ENCODE measurements at regions not wholly inside any gene's neighbourhood (a gene's known extent, or its start where the extent isn't known, plus 50 kb on each side); places are given as distances from the start of the nearest gene placed in this dataset.

DNA sequence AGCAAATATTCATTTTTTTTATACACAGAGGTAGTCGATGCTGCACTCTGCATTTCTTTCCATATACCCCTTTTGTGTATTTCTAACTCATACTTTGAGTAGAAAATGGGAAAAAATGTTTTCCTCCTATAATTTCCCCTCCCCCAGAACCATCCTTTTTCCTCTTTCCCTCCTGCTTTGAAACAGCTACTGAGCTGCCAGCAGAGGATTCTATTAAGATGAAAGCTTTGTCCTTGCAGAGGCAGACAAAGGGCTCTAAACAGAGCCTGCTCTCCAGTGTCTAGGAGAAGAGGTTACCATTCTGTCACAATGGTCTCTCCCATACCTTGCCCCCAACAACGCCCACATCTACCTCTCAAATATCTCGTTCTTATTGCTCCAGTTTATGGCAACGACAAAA is 74.6 kb upstream of the OSBPL8 start:
- no peak for DNase-seq
- Histone ChIP-seq H3K36me3 (ENCODE audit: control insufficient read depth, insufficient read depth, low read length) (no peaks in the 10 kb centered on the region), H3K4me1 (ENCODE audit: control insufficient read depth, insufficient read depth, low read length) (no peaks in the 10 kb centered on the region), H3K27me3 (ENCODE audit: control insufficient read depth, insufficient read depth, low read length) (no peaks in the 10 kb centered on the region), H3K27ac (ENCODE audit: low read length) (no peak overlapping the region), H3K9me3 (replicated peaks; ENCODE audit: control insufficient read depth, low read depth, low read length) (no peaks in the 10 kb centered on the region), H3K4me3 (ENCODE audit: low read length) (no peak overlapping the region)
- whole genome bisulfite sequencing (ENCODE audit: insufficient coverage): no CpG with 5 or more reads among the region's 4 CpGs

DNA sequence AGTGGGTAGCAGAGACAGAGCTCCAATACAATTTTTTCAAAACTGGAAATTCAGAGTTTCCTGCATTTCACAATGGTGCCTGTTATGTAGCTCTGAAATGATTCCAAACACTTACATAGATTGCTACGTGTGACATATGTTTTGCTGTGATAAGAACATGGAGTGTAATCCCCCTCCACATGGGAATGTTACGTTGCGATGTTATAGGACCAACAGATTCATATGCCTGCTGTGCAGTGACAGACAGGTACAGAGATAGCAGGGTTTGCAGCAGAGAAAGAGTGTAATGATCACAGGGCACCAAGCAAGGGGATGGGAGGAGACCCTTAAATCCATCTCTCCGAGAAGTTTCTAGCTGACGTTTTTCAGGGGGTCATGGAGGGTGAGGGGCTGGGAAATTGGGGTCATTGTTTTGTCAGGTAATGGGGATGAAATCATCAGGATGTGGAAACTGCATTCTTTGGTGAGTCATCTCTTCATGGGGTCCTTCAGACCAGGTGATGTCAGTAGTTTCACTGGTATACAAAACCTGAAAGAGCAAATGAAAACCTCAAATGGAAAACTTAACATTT is 76.6 kb upstream of the OSBPL8 start:
- Histone ChIP-seq H3K36me3 (ENCODE audit: control insufficient read depth, insufficient read depth, low read length) (no peaks in the 10 kb centered on the region), H3K27ac (ENCODE audit: low read length) (no peak overlapping the region), H3K27me3 (ENCODE audit: control insufficient read depth, insufficient read depth, low read length) (no peaks in the 10 kb centered on the region), H3K4me3 (ENCODE audit: low read length) (no peak overlapping the region), H3K9me3 (replicated peaks; ENCODE audit: control insufficient read depth, low read depth, low read length) (no peaks in the 10 kb centered on the region), H3K4me1 (ENCODE audit: control insufficient read depth, insufficient read depth, low read length) (no peaks in the 10 kb centered on the region)
- DNase-seq: no peak
- 57% methylated on average over 4 of the region's 5 CpGs for WGBS (ENCODE audit: insufficient coverage)

DNA sequence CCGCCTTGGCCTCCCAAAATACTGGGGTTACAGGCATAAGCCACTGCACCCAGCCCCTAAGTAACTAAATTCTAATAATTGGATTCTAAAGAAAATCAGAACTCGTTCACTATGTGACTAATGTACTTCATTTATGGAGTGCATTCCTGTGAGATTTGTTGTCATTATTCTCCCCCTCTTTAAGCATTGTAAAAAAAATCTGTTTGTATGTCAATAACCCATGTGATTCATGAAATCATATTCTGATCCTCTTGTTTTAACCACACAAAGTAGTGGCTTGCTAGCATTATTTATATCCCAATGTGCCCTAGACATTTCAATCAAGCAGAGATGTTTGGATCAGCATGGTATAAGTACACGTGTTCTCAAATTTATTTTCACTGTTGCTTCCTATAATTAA is 78.2 kb upstream of the OSBPL8 start:
- Histone ChIP-seq H3K27me3 (ENCODE audit: control insufficient read depth, insufficient read depth, low read length) (no peaks in the 10 kb centered on the region), H3K27ac (ENCODE audit: low read length) (no peak overlapping the region), H3K4me1 (ENCODE audit: control insufficient read depth, insufficient read depth, low read length) (no peaks in the 10 kb centered on the region), H3K9me3 (replicated peaks; ENCODE audit: control insufficient read depth, low read depth, low read length) (no peaks in the 10 kb centered on the region), H3K36me3 (ENCODE audit: control insufficient read depth, insufficient read depth, low read length) (no peaks in the 10 kb centered on the region), H3K4me3 (ENCODE audit: low read length) (no peak overlapping the region)
- WGBS (ENCODE audit: insufficient coverage): no CpG with 5 or more reads among the region's 3 CpGs
- DNase-seq: no peak

DNA sequence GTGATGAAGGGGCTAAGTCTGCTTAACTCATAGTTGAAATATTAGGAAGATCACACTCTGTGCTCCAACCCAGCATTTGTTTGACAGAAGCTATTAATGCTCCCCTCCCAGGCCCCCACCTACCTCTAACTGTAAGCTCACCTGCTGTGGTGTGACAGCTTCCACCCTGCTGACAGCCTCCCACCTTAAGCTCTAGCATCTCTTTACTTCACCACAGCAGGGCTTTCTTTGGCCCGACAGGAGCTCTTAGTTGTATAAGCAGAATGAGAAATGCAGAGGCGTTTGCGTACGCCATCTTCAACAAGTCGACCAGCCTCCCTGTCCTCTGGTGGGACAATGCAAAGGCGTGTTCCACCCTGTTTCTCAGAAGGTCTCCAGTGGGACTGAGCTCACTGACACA is 80.1 kb upstream of the OSBPL8 start:
- H3K4me3 ChIP-seq (ENCODE audit: low read length): no peak overlapping the region
- H3K27me3 ChIP-seq (ENCODE audit: control insufficient read depth, insufficient read depth, low read length): no peaks in the 10 kb centered on the region
- H3K9me3 ChIP-seq (replicated peaks; ENCODE audit: control insufficient read depth, low read depth, low read length): no peaks in the 10 kb centered on the region
- DNase-seq: no peak
- WGBS (ENCODE audit: insufficient coverage): 80% methylated on average over 6 of the region's 6 CpGs
- H3K27ac ChIP-seq (ENCODE audit: low read length): no peak overlapping the region
- no peaks in the 10 kb centered on the region for H3K36me3 ChIP-seq (ENCODE audit: control insufficient read depth, insufficient read depth, low read length)
- H3K4me1 ChIP-seq (ENCODE audit: control insufficient read depth, insufficient read depth, low read length): no peaks in the 10 kb centered on the region

DNA sequence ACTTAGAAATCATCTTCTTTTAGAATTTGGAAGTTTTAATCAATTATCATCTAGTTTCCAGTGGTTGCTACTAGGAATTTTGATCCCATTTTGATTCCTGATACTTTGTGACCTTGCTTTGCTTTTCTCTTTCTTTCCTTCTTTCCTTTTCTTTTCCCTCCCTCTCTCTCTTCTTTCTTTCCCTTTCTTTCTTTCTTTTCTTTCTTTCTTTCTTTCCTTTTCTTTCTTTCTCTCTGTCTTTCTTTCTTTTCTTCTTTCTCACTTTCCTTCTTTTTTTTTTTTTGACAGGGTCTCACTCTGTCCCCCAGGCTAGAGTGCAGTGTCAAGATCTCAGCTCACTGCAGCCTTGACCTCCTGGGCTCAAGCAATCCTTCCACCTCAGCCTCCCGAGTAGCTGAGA is 81.5 kb upstream of the OSBPL8 start:
- Histone ChIP-seq H3K4me3 (ENCODE audit: low read length) (no peak overlapping the region), H3K36me3 (ENCODE audit: control insufficient read depth, insufficient read depth, low read length) (no peaks in the 10 kb centered on the region), H3K9me3 (replicated peaks; ENCODE audit: control insufficient read depth, low read depth, low read length) (no peaks in the 10 kb centered on the region), H3K4me1 (ENCODE audit: control insufficient read depth, insufficient read depth, low read length) (no peaks in the 10 kb centered on the region), H3K27me3 (ENCODE audit: control insufficient read depth, insufficient read depth, low read length) (no peaks in the 10 kb centered on the region), H3K27ac (ENCODE audit: low read length) (no peak overlapping the region)
- no CpG with 5 or more reads among the region's 1 CpG for WGBS (ENCODE audit: insufficient coverage)
- DNase-seq: no peak

DNA sequence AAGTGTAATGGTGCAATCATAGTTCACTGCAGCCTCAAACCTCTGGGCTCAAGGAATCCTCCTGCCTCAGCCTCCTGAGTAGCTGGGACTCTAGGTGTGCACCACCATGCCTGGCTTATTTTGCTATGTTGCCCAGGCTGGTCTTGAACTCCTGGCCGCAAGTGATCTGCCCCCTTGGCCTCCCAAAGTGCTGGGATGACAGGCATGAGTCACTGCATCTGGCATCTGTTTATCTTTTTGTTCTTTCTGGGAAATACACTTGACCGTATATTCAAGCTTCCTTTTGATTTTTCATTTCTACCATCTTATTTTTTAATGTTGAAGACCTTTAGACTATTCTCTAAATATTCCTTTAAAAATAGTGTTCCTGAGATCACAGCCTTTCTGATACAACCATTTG is 82.4 kb upstream of the OSBPL8 start:
- Histone ChIP-seq H3K4me1 (ENCODE audit: control insufficient read depth, insufficient read depth, low read length) (no peaks in the 10 kb centered on the region), H3K4me3 (ENCODE audit: low read length) (no peak overlapping the region), H3K27me3 (ENCODE audit: control insufficient read depth, insufficient read depth, low read length) (no peaks in the 10 kb centered on the region), H3K36me3 (ENCODE audit: control insufficient read depth, insufficient read depth, low read length) (no peaks in the 10 kb centered on the region), H3K9me3 (replicated peaks; ENCODE audit: control insufficient read depth, low read depth, low read length) (no peaks in the 10 kb centered on the region), H3K27ac (ENCODE audit: low read length) (no peak overlapping the region)
- DNase-seq: no peak
- WGBS (ENCODE audit: insufficient coverage): 89% methylated on average over 1 of the region's 2 CpGs

DNA sequence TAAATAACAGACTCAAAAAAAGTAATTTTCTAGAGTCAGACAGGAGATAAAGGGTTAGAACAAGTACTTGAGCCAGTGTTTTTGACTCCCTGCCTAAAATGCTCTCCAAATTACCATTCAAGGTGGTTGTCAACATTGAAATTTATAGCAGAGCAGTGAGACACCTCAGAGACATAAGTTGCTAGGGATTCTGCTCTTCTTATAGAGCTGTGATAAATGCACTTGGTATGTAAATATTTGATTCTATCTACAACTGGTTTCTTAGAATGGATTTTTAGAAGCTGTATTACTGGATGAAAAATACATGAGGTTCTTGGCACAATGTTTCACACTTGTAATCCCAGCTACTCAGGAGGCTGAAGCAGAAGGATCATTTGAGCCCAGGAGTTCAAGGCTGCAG is 83.9 kb upstream of the OSBPL8 start:
- Histone ChIP-seq H3K9me3 (replicated peaks; ENCODE audit: control insufficient read depth, low read depth, low read length) (no peaks in the 10 kb centered on the region), H3K27me3 (ENCODE audit: control insufficient read depth, insufficient read depth, low read length) (no peaks in the 10 kb centered on the region), H3K36me3 (ENCODE audit: control insufficient read depth, insufficient read depth, low read length) (no peaks in the 10 kb centered on the region), H3K27ac (ENCODE audit: low read length) (no peak overlapping the region), H3K4me3 (ENCODE audit: low read length) (no peak overlapping the region), H3K4me1 (ENCODE audit: control insufficient read depth, insufficient read depth, low read length) (no peaks in the 10 kb centered on the region)
- no peak for DNase-seq

DNA sequence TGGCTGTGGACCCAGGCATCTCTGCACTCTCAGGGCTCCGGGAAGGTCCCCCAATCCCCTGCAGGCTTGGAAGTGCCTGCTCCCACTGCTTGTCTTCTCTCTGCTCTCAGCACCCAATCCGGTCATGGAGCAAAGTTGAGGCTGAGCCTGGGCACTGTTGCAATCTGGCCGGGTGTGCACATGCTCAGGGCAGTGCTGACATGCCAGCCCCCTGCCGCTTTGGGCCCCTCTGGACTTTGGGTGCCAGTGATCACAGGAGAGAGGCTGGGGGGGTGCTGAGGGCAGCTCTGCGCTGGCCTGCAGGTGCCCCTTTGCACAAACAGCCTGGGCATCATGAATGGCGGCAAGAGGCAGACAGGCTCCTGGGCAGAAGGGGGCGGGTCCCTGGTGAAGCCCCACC is 85.4 kb upstream of the OSBPL8 start:
- DNase-seq: no peak
- no peaks in the 10 kb centered on the region for H3K9me3 ChIP-seq (replicated peaks; ENCODE audit: control insufficient read depth, low read depth, low read length)
- WGBS (ENCODE audit: insufficient coverage): 88% methylated on average over 6 of the region's 7 CpGs
- H3K27me3 ChIP-seq (ENCODE audit: control insufficient read depth, insufficient read depth, low read length): no peaks in the 10 kb centered on the region
- no peaks in the 10 kb centered on the region for H3K36me3 ChIP-seq (ENCODE audit: control insufficient read depth, insufficient read depth, low read length)
- no peaks in the 10 kb centered on the region for H3K4me1 ChIP-seq (ENCODE audit: control insufficient read depth, insufficient read depth, low read length)
- H3K27ac ChIP-seq (ENCODE audit: low read length): no peak overlapping the region
- no peak overlapping the region for H3K4me3 ChIP-seq (ENCODE audit: low read length)

DNA sequence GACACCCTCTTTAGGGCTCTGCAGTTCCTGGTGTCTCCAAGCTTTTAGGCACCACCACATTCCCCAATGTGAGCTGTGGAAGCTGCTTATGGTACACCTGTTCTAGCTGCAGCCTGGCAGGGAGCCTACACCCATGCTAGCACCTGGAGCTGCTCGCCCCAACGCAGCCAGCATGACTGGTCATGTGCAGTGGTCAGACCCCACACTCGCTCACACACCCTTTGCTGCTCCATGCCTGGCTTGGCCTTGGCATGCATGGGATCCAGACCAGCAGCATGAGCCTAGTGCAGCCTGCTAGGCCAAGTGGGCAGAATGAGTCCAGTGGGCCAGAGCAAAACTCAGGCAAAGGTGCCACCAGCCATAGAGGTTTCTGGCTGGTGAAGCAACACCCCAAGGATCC is 86.4 kb upstream of the OSBPL8 start:
- H3K27me3 ChIP-seq (ENCODE audit: control insufficient read depth, insufficient read depth, low read length): no peaks in the 10 kb centered on the region
- no peaks in the 10 kb centered on the region for H3K36me3 ChIP-seq (ENCODE audit: control insufficient read depth, insufficient read depth, low read length)
- WGBS (ENCODE audit: insufficient coverage): 93% methylated on average over 3 of the region's 3 CpGs
- no peak for DNase-seq
- no peaks in the 10 kb centered on the region for H3K4me1 ChIP-seq (ENCODE audit: control insufficient read depth, insufficient read depth, low read length)
- no peak overlapping the region for H3K27ac ChIP-seq (ENCODE audit: low read length)
- H3K4me3 ChIP-seq (ENCODE audit: low read length): no peak overlapping the region
- no peaks in the 10 kb centered on the region for H3K9me3 ChIP-seq (replicated peaks; ENCODE audit: control insufficient read depth, low read depth, low read length)

DNA sequence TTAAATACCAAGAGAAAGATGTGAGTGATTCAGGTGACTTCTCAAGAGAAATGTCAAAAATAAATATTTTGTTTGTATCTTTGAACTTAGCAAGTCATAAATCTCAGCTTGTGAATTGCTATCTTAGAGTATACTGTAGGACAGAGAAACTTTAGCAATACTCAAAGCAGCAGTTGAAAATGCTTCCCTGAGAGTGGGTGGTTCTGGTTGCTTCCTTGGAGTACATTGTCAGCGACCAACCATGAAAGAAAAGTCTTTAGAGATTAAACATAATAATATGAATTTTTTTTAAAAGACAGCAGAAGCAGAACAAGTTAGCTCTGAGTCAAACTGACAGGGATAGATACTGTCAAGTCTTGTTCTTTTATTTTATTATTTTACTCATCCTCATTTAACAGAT is 86.8 kb upstream of the OSBPL8 start:
- no peaks in the 10 kb centered on the region for H3K27me3 ChIP-seq (ENCODE audit: control insufficient read depth, insufficient read depth, low read length)
- DNase-seq: no peak
- no peaks in the 10 kb centered on the region for H3K36me3 ChIP-seq (ENCODE audit: control insufficient read depth, insufficient read depth, low read length)
- H3K4me1 ChIP-seq (ENCODE audit: control insufficient read depth, insufficient read depth, low read length): no peaks in the 10 kb centered on the region
- no peak overlapping the region for H3K4me3 ChIP-seq (ENCODE audit: low read length)
- no peaks in the 10 kb centered on the region for H3K9me3 ChIP-seq (replicated peaks; ENCODE audit: control insufficient read depth, low read depth, low read length)
- no peak overlapping the region for H3K27ac ChIP-seq (ENCODE audit: low read length)
- WGBS (ENCODE audit: insufficient coverage): no CpG with 5 or more reads among the region's 1 CpG

DNA sequence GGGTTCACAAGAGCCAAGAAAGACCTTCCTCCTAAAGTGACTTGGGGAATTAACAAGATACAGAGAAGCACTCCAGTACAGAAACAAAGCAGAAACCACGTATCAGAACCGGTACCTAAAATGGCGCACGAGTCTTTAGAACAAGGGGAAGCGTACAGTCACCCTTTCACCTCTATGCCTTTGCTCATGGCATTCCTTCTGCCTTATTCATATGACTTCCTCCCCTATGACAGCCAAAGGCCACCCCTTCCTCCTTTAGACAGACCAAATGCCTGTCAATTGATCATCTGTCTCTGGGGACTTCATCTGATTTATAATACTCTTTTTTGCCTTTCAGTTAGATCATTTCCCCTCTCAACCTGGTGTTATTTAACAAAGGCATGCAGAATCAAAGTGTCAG is 89.5 kb upstream of the OSBPL8 start:
- Histone ChIP-seq H3K4me3 (ENCODE audit: low read length) (no peak overlapping the region), H3K27ac (ENCODE audit: low read length) (no peak overlapping the region), H3K27me3 (ENCODE audit: control insufficient read depth, insufficient read depth, low read length) (no peaks in the 10 kb centered on the region), H3K9me3 (replicated peaks; ENCODE audit: control insufficient read depth, low read depth, low read length) (no peaks in the 10 kb centered on the region), H3K36me3 (ENCODE audit: control insufficient read depth, insufficient read depth, low read length) (no peaks in the 10 kb centered on the region), H3K4me1 (ENCODE audit: control insufficient read depth, insufficient read depth, low read length) (no peaks in the 10 kb centered on the region)
- WGBS (ENCODE audit: insufficient coverage): 97% methylated on average over 5 of the region's 5 CpGs
- no peak for DNase-seq

Measured in muscle of leg (tissue), 3 donors.